ENCODE measurements at regions not wholly inside any gene's neighbourhood (a gene's known extent, or its start where the extent isn't known, plus 50 kb on each side); places are given as distances from the start of the nearest gene placed in this dataset.
A peak's percentile ranks its signal among the peaks of the same experiment; 100 is the strongest.

DNA sequence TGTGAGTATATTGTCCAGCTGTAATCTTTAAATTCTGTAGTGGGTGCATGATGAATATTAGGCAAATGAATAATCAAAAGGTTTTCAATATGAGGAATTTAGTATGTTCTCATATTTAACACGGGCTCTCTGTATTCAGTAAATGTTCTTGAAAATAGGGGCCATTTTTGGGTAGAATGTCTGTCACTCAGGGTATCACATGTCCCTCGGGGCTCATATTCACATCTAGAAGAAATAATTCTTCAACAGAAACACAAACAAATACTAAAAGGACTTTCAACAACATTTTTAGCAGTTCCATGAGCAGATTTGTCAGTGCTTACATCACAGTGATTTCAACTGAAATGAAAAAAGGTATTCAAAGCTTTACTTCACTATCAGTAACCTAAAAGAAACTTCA, 1388.4 kb upstream of the MIR17HG start:
- H3K4me1 Mint-ChIP-seq, result no peaks in the 10 kb centered on the region
- H3K9me3 Mint-ChIP-seq, result peaks cover 0 to 6% (median 0%) of the 10 kb centered on the region in 3 donors
- H3K4me3 Mint-ChIP-seq, result no peak overlapping the region
- H3K36me3 Mint-ChIP-seq, result no peaks in the 10 kb centered on the region
- H3K27me3 Mint-ChIP-seq, result no peaks in the 10 kb centered on the region
- no peak overlapping the region for H3K27ac Mint-ChIP-seq

DNA sequence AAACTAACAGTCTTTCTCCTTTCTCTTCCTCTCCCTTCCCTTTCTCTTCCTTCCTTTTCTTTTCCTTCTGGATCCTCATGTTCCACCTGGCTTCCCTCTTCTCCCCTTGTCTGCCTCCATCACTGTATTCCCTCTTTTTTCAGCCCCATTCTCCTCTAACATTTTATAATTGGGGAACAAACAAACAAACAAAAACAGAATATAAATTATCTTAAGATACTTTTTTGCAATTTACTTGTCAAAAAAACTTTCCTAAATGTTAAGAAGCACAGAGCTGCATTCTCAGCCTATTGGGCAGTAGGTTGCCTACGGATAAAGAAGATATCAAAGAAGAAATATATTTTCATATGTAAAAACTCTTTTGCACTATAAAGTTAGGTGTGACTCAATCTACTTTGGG, 1382.2 kb upstream of the MIR17HG start:
- H3K27me3 Mint-ChIP-seq, result no peaks in the 10 kb centered on the region
- H3K36me3 Mint-ChIP-seq, result peaks cover 1% of the 10 kb centered on the region
- H3K4me1 Mint-ChIP-seq, result no peaks in the 10 kb centered on the region
- H3K4me3 Mint-ChIP-seq, result no peak overlapping the region
- H3K27ac Mint-ChIP-seq, result no peak overlapping the region
- H3K9me3 Mint-ChIP-seq, result peaks cover 0 to 7% (median 6%) of the 10 kb centered on the region in 3 donors

DNA sequence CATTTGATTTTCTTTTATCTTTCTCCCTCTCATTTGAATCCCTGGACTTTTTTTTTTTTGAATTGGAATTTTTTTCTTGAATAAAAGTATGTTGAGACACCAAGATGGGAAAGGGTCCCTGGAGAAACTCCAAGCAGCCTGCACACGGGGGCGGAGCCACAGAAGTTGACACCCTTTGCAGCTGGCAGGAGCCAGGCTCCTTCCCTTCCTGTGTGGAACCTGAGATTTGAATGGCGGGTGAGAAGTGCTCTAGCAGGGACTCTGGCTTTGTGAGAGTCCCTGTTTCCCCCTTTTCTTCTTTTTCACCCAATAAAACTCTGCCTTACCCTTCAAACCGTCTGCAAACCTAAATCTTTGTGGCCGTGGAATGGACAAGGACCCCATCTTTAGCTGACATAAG, 1381.0 kb upstream of the MIR17HG start:
- H3K27ac Mint-ChIP-seq, result no peak overlapping the region
- no peaks in the 10 kb centered on the region for H3K27me3 Mint-ChIP-seq
- H3K4me3 Mint-ChIP-seq, result no peak overlapping the region
- H3K4me1 Mint-ChIP-seq, result no peaks in the 10 kb centered on the region
- peaks cover 0 to 12% (median 8%) of the 10 kb centered on the region in 3 donors for H3K9me3 Mint-ChIP-seq
- peaks cover 1% of the 10 kb centered on the region for H3K36me3 Mint-ChIP-seq

DNA sequence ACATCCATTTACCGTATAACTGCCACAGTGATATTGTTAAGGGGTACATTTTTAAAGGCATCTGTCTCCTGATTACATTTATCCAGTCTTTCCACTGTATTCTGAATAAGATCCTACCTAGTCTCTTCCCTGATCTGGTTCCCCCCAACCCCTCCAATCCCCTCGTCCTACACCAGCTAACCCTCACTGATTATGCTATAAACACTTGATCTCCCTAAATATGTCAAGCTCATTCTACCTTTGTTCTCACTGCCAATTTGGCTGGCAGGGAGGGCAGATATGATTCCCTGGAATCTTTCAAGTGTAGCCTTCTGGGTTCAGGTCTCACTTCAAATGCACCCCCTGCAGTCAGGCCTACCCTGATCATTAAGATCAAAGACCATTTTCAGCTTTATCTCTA, 1379.8 kb upstream of the MIR17HG start:
- peaks cover 1% of the 10 kb centered on the region for H3K36me3 Mint-ChIP-seq
- H3K27me3 Mint-ChIP-seq, result no peaks in the 10 kb centered on the region
- H3K27ac Mint-ChIP-seq, result no peak overlapping the region
- peaks cover 0 to 12% (median 8%) of the 10 kb centered on the region in 3 donors for H3K9me3 Mint-ChIP-seq
- no peak overlapping the region for H3K4me3 Mint-ChIP-seq
- H3K4me1 Mint-ChIP-seq, result no peaks in the 10 kb centered on the region

DNA sequence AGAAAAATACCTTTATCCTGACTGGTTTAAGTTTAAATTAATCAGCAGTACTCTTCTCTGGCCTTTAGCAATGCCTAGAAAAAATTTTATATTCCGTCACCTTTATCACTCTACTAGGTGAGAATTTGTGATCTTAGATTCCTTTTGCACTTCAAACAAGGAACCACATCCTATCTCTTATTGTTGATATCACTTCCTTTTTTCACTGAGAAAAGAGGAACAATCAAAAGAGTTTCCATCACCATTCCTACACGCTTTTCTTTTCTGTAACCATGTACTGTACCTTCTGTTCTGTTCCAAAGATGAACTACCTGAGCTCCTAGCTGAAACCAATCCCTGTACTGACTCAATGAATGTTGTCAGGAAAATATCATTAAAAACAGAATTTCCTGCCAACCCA, 1379.0 kb upstream of the MIR17HG start:
- peaks cover 1% of the 10 kb centered on the region for H3K36me3 Mint-ChIP-seq
- no peaks in the 10 kb centered on the region for H3K27me3 Mint-ChIP-seq
- no peak overlapping the region for H3K27ac Mint-ChIP-seq
- peaks cover 0 to 12% (median 8%) of the 10 kb centered on the region in 3 donors for H3K9me3 Mint-ChIP-seq
- H3K4me3 Mint-ChIP-seq, result no peak overlapping the region
- H3K4me1 Mint-ChIP-seq, result no peaks in the 10 kb centered on the region

DNA sequence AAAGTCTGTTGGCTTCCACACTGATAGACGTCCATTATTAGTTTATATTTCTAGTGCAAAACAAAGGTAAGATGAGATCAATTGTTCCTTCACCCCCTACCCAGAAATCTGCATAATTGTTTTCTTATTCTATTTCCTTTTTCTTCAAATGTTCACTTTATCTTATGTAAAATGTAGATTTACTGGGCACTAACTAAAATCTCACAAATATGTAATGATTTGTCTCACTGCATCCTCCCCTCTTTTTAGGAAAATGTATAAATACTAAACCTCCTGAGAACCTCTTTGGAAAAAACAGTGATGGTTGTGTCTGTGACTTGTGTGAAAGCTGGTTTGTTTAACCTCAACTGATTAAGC, 1377.2 kb upstream of the MIR17HG start:
- peaks cover 0 to 16% (median 8%) of the 10 kb centered on the region in 3 donors for H3K9me3 Mint-ChIP-seq
- H3K27ac Mint-ChIP-seq, result no peak overlapping the region
- no peaks in the 10 kb centered on the region for H3K27me3 Mint-ChIP-seq
- H3K36me3 Mint-ChIP-seq, result no peaks in the 10 kb centered on the region
- no peaks in the 10 kb centered on the region for H3K4me1 Mint-ChIP-seq
- no peak overlapping the region for H3K4me3 Mint-ChIP-seq

DNA sequence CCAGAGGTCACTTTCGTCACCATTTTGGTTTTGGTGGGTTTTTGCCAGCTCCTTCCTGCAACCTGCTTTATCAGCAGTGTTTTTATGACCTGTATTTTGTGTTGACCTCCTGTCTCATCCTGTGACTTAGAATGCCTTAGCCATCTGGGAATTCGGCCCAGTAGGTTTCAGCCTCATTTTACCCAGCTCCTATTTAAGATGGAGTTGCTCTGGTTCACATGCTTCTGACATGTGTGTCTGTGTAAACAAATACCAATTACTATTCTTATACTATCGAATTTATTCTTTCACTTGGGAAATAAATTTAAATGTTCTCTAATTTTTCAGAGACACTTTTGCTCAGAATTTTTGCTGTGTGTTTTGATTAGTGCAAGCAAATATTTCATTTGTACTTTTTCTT, 1370.3 kb upstream of the MIR17HG start:
- Mint-ChIP-seq H3K27me3 (no peaks in the 10 kb centered on the region), H3K27ac (no peak overlapping the region), H3K4me3 (no peak overlapping the region), H3K36me3 (no peaks in the 10 kb centered on the region), H3K4me1 (no peaks in the 10 kb centered on the region), H3K9me3 (peaks cover 1 to 5% (median 1%) of the 10 kb centered on the region in 3 donors)

DNA sequence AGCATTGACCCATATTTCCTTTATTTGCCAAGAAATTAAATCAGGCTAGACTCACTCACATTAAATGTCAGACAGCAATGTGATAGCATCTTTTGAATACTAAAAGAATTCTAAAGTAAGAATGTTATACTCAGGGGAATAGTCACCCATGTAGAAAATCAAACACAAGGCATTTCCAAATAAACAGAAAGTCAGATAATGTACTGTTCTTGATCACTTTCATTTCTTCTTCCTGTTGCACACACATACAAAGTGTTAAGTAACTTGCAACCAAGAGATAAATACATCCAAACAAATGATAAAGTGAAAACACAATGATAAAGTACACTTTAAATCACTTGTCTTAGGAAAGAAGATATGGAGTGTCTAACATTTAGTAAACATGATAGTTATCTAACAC, 1366.6 kb upstream of the MIR17HG start:
- no peaks in the 10 kb centered on the region for H3K27me3 Mint-ChIP-seq
- no peak overlapping the region for H3K4me3 Mint-ChIP-seq
- no peak overlapping the region for H3K27ac Mint-ChIP-seq
- H3K36me3 Mint-ChIP-seq, result no peaks in the 10 kb centered on the region
- H3K4me1 Mint-ChIP-seq, result no peaks in the 10 kb centered on the region
- H3K9me3 Mint-ChIP-seq, result peaks cover 1 to 10% (median 1%) of the 10 kb centered on the region in 3 donors

DNA sequence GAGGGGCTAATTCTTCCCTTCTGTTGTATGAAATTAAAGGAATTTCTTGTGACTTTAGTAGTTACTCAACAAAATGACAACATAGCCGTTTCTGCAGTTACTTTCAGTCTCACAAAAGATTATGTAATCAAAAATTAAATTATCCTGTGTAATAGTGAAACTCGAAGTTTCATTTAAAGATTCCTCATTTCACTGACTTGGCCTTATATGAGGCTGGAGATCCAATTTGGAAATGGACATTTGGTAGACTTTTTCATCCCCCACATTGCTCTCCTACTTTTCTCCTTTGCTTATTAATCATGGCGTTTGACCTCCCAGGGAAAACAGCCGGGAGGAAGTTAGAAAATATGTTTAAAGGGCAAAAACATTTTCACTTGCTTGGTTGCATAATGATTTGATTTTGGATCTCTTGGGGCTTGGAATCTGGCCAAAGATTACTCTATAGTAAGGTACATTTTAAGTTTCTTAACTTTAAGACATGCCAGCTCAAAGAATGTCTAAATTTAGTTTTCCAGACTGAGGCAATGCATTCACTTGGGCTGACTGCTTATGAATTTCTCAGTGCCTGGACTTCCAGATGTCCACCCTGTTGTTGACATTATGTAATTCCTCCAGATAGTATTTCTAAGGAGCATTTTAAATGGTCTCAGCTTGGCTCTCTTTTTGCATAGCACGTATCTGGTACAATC, 1364.9 kb upstream of the MIR17HG start:
- H3K4me3 Mint-ChIP-seq, result no peak overlapping the region
- H3K4me1 Mint-ChIP-seq, result no peaks in the 10 kb centered on the region
- no peaks in the 10 kb centered on the region for H3K36me3 Mint-ChIP-seq
- no peak overlapping the region for H3K27ac Mint-ChIP-seq
- H3K9me3 Mint-ChIP-seq, result peaks cover 0 to 10% (median 1%) of the 10 kb centered on the region in 3 donors
- no peaks in the 10 kb centered on the region for H3K27me3 Mint-ChIP-seq

DNA sequence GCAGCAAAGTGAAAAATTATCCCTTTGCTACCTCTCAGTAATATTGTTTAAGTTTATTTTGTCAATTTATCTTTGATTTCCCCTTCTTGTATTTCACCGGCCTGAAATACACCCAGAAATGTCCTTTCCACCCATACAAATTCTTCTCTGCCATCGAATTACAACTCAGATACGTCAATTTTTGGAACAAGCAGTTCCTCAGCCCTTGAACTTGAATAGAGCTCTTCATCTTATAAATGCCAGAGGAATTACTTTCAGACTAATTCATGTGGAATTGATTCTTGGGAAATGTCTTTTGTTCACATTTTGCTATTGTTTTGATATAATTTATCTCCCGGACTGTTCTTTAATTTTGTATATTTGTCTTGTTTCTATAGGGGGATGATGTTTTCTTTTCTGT, 1359.3 kb upstream of the MIR17HG start:
- H3K4me1 Mint-ChIP-seq, result no peaks in the 10 kb centered on the region
- no peaks in the 10 kb centered on the region for H3K36me3 Mint-ChIP-seq
- peak overlapping the region in 1 of 3 donors; percentile 46 for H3K27ac Mint-ChIP-seq
- no peak overlapping the region for H3K4me3 Mint-ChIP-seq
- no peaks in the 10 kb centered on the region for H3K27me3 Mint-ChIP-seq
- peaks cover 0 to 3% (median 3%) of the 10 kb centered on the region in 3 donors for H3K9me3 Mint-ChIP-seq

DNA sequence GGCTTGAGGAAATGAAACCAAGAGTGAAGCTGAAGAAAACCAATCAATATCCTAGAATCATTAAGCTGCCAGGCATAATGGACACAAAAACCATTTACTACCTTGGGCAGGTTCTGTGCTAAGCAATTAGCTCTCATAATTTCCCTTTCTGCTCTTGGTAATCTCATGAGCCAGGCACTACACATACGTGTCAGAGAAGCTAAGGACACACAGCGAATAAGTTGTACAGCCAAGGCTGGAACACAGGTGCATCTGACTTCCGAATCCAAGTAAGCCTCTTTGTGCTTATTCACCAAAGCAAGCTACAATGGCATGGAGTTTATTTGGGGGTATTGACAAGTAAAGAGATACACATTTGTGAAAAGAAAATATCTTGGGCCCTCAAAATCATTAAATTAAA, 1343.9 kb upstream of the MIR17HG start:
- no peaks in the 10 kb centered on the region for H3K4me1 Mint-ChIP-seq

DNA sequence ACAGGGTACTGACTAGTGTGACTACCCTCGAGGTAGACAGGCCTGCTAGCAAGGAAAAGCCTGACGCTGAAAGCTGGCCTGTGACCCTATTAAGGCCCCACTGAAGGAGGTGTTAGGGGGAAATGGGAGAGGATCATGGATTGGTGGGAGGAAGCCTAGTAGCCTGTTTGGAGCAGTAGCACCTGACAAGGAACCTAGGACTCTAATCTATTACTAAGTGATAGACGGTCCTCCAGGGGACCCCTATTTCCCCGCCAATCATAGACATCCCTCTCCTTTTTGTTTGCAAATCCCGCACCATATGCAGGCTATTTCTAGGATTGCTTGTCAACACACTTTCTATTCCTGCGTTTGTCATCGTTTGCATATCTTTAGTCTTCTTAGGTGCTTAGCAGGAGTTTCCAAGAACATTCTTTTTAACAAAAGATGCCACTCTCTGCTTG, 1338.8 kb upstream of the MIR17HG start:
- no peaks in the 10 kb centered on the region for H3K4me1 Mint-ChIP-seq
- no peak overlapping the region for H3K4me3 Mint-ChIP-seq
- H3K27ac Mint-ChIP-seq, result no peak overlapping the region
- peaks cover 0 to 9% (median 3%) of the 10 kb centered on the region in 3 donors for H3K9me3 Mint-ChIP-seq
- no peaks in the 10 kb centered on the region for H3K36me3 Mint-ChIP-seq
- H3K27me3 Mint-ChIP-seq, result no peaks in the 10 kb centered on the region

More for the DNA sequence above, 1343.9 kb upstream of the MIR17HG start:
- Mint-ChIP-seq H3K27me3 (no peaks in the 10 kb centered on the region), H3K36me3 (no peaks in the 10 kb centered on the region), H3K9me3 (peaks cover 0 to 15% (median 7%) of the 10 kb centered on the region in 3 donors), H3K27ac (no peak overlapping the region), H3K4me3 (no peak overlapping the region)

DNA sequence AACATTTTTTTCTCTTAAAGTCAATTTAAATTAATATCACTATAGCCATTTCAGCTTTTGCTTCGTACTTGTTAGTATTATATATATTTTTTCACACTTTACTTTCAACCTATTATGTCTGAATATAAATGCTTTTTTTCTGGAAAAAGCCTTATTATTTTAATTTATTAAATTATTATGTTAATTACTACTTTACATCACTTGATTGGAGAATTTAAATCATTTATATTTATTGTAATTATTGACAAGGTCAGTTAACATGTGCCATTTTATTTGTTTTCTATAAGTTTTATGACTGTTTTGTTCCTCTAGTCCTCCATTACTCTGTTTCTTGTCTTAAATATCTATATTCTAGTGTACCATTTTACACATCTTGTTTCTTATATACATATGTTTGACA, 1333.4 kb upstream of the MIR17HG start:
- Mint-ChIP-seq H3K36me3 (no peaks in the 10 kb centered on the region), H3K27ac (no peak overlapping the region), H3K4me3 (no peak overlapping the region), H3K27me3 (no peaks in the 10 kb centered on the region), H3K4me1 (no peaks in the 10 kb centered on the region), H3K9me3 (peaks cover 0 to 19% (median 4%) of the 10 kb centered on the region in 3 donors)

DNA sequence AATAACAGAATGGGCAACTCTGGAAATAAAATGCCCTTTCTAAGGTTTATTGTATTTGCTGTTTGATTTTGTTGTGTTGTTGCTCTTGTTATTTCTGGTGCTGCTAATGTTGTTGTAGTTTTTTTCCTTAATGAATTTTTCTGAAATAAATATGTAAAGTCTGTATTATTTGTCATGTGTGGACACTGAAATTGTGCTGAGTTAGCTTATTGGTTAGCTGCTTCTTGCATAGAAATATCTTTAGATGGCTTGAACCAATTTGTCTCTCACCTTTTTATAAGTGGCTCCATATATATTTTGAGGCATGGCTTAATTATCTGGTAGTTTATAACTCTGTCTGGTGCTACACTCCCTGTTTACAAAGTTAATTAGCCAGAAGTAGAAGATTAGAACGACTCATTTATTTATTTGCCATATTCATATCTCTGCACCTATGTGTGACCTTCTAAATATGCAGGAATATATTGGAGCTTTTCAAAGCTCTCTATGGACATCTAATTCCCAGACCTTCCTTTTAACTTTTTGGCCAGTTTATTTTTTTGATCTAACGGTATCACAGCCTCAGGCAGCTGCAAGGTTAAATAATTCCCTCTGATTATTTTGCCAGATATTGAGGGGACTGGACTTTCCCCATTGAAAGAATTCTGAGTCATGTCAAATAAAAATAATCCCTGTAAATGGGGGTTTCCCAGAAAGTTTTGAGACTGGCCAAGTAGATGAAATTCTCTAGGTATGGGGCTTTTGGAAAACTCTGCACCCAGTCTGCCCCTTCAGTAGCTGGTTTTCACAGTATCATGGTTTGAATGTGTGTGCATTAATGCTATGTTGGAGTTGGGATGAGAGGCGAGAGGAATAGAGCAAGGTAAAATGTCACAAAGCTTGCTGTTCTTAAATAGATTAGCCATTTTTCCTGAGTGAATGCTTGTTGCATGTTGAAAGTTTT, 1331.7 kb upstream of the MIR17HG start:
- Mint-ChIP-seq H3K4me3 (no peak overlapping the region), H3K4me1 (no peaks in the 10 kb centered on the region), H3K36me3 (no peaks in the 10 kb centered on the region), H3K27ac (no peak overlapping the region), H3K27me3 (no peaks in the 10 kb centered on the region), H3K9me3 (peaks cover 0 to 19% (median 4%) of the 10 kb centered on the region in 3 donors)

DNA sequence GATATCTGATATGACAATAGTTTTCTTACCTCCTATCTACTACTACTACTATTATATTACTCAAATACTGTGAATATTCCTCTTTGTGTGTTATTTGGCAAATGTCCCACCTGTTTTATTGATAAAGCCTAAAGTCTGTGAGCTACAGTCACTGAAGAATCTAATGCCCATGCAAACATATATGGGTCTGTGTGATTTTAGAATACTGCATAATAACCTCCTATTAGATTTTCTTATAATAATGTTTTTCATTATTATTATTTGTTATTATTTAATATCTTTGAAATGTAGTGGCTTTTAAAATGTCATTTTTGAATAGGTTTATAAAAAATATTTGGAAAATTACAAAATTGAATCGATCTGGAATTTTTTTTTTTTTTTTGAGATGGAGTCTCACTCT, 1330.8 kb upstream of the MIR17HG start:
- Mint-ChIP-seq H3K9me3 (peaks cover 0 to 19% (median 4%) of the 10 kb centered on the region in 3 donors), H3K4me1 (no peaks in the 10 kb centered on the region), H3K36me3 (no peaks in the 10 kb centered on the region)

More for the DNA sequence above, 1330.8 kb upstream of the MIR17HG start:
- Mint-ChIP-seq H3K27me3 (no peaks in the 10 kb centered on the region), H3K4me3 (no peak overlapping the region), H3K27ac (no peak overlapping the region)
